Fibroblast of skin of right biceps (primary cell): ENCODE measurements at regions not wholly inside any gene's neighbourhood (a gene's known extent, or its start where the extent isn't known, plus 50 kb on each side); places are given as distances from the start of the nearest gene placed in this dataset.

Experiments used
- DNase-seq: peaks from one replicate; pipeline ENCODE4 v3.0.0-alpha.2; 2013

DNA sequence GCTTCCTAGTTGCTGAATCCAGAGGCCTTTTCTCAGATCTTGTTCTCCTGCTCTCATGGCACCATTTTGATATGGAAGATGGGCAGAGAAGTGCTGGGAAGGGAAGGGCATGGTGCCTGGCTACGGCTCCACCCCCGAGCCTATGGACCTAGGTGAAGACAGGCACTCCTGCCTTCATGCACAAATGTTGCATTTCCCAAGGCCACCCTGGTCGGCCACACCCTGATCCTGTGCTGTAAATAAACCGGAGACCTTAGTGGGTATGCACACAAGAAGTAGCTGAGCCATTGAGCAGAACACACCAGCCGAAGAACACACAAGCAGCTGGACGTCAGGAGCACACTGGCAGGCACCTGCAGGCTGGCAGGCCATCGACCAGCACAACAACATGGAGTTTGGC is 261.6 kb downstream of the SHQ1 start:
- DNase-seq, result no peak

DNA sequence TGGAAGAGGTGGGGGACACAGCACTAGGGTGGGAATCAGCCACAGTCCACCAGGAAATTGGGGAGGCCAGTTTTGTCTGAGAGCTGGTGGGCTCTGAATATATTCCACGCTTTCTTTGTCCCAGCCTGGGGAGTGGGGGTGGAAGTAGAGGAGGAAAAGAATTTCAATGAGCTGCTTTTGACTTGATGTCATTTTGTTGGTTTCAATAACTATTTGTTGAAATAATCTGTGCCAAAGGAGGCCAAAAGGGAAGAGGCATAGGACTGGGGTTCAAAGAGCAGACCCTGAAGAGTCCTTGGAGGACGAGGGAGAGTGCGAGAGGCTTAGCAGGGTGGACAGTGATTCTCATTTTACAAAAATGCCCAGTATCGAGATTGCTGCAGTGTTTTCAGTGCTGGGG is 262.3 kb downstream of the SHQ1 start:
- no peak for DNase-seq

DNA sequence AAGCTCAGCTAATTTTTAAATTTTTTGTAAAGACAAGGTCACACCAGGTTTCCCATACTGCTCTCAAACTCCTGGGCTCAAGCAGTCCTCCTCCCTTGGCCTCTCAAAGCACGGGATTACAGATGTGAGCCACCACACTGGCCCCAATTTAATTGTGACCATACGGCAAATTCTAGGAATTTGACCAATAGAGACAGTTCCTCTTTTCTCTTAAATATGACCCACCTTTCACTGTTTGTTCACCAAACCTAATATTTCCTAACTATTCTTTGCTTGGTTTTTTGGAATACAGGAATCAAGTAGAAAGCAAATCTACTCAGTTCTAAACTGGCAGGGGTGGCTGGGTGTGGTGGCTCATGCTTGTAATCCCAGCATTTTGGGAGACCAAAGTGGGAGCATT is 264.0 kb downstream of the SHQ1 start:
- no peak for DNase-seq

DNA sequence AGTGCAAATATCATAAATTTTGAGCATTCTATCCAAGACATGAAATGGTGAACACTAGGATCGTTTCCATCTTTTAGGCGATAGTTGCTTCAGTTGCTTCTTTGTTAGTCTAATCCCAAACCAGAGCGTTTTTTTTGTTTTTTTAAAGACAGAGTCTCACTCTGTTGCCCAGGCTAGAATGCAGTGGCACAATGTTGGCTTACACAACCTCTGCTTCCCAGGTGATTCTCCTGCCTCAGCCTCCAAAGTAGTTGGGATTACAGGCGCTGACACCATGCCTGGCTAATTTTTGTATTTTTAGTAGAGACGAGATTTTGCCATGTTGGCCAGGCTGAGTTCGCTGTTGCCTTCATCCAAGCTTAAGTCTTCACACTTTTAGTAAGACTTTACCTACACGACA is 265.3 kb downstream of the SHQ1 start:
- no peak for DNase-seq

DNA sequence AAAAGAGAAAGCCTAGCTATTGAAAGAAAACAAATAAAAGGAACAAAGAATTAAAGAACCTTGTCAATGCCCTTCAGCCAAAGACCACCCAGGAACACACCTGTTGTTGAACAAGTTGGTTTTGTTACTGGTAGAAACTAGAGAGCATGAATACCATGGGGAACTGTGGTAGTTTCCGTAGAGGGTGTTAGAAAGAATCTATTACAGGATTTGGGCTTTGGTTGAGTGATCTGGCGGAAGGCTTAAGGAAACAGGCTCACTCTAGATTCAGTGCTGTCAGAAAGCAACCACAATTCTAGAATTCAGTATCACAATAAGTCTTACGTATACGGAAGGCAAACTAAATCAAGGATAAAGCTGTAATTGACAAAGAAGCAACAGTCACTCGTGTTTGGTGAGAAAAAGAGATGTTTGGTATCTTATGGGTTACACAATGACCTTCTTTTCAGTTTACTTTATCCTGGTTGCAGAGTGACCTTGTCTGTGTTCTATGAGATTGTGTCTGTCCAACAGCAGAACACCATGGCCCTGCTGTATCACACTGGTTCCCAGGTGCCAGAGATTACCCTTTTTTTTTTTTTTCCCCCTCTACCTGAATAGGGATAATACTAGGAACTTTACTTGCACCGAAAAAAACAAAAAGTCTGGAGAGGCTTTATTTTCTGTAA is 265.9 kb downstream of the SHQ1 start:
- DNase-seq, result no peak

DNA sequence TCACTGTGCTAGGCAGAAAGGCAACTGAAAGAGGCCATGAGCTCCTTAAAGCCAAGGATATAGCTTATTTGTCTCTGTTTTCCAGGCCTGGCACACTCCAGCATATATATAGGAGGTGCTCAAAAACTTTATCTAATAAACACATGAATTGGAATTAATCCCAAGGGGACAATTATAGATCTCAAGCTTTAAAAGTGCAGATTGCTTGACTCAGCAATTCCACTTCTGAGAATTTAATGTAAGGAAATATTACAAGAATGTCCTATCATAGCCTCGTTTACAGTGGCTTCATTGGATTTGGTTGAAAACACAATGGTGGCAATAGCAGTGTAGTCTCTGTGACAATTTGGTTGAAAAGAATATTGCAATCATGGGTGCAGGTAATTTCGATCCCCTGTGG is 267.3 kb downstream of the SHQ1 start:
- no peak for DNase-seq

DNA sequence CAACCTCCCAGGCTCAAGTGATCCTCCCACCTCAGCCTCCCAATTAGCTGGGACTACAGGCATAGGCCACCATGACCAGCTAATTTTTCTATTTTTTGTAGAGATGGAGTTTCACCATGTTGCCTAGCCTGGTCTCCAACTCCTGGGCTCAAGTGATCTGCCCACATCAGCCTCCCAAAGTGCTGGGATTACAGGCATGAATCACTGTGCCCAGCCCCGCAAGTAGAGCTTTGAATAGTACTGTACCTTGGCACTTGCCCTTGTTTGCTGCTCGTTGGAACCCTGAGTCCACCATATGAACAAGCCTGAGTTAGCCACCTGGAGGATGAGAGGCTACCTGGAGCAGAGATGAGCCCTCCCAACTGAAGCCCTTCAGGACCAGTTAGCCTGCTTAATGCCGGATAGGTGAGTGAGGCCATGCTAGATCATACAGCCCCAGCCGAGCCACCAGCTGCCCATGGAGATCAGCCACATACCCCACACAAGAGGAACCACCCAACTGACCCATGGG is 267.9 kb downstream of the SHQ1 start:
- DNase-seq, result no peak

DNA sequence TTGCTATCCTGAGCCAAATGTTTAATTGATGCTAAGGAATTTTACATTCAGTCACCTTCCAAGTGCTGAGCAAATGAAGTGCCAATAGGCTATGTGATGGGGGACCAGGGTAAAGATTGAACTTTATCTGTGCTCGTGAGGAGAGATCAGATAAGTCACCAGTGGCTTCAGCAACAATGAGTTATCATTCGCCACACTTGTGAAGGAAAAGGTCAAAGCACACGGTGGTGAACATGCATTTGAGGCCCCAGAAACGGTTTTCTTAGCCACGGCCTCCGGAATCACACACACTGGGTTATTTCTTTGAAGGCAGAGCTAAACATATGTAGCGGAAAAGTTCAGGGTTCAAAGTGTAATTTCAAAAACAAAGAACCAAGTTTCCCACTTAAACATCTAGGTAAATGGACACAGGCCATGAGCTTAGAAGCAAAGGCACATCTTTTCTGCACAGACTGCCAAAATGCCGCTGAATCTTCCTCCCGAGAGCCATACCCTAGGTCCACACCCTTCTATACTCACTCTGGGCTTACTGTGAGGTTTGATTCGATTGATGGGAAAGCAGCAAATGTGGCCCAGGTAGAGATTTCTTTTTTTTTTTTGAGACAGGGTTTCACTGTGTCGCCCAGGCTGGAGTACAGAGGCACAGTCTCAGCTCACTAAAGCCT is 268.5 kb downstream of the SHQ1 start:
- DNase-seq, result no peak

DNA sequence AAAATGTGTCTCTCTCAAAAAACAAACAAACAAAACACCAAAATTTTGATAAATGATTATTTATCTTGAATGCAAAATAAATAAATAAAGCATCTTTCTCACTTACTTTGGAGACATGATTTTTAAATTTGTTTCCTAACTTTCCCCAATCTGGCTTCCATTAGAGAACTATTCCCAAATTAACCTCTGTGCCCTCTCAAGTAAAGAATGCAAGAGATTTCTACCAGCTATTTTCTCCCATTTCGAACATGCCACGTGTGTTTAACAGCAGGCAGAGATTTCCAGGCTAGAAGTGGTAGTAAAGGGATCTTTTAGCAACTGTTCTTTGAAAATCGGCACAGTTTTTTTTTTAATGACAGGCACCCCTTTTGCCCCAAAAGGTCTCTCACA is 269.1 kb downstream of the SHQ1 start:
- DNase-seq, result no peak

DNA sequence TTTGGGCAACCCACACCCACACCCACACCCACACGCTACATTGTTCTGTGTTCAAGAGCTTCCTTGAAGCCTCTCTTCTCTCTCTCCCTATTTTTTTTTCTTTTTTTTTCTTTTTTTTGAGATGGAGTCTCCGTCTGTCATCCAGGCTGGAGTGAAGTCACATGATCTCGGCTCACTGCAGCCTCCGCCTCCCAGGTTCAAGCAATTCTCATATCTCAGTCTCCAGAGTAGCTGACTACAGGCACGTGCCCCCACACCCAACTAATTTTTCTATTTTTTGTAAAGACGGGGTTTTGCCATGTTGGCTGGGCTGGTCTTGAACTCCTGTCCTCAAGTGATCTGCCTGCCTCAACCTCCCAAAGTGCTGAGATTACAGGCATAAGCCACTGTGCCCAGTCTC is 271.1 kb downstream of the SHQ1 start:
- no peak for DNase-seq

DNA sequence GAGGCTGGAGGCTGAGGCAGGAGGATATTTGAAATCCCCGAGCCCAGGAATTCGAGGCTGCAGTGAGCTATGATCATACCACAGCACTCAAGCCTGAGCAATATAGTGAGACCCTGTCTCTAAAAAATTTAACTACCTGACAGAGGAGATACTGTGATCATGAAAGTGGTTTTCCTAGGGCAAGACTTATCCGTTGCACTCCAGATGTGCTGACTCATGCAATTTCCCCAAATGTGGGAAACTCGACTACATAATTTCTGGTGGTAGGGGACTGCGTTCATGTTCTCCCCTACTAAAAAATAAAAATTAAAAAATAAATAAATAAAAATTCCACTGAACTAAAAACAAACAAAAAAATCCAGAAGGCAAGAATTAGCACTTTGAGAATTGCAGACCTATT is 271.7 kb downstream of the SHQ1 start:
- DNase-seq, result no peak

DNA sequence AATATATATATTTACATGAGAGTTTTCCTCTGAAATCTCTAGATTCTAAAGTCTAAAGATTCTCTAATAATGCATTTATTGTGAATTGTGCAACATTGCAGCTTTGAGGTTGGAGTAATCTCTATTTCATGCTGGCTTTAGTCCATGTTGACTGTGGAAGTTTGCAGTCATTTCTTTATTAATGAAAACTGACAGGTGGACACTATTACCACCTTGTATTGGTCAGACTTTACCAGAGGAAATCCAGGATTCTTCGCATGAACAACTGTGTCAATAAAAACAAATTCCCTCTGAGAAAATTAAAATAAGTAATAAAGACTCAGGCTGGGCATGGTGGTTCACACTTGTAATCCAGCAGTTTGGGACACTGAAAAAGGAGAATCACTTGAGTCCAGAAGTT is 274.1 kb downstream of the SHQ1 start:
- no peak for DNase-seq

DNA sequence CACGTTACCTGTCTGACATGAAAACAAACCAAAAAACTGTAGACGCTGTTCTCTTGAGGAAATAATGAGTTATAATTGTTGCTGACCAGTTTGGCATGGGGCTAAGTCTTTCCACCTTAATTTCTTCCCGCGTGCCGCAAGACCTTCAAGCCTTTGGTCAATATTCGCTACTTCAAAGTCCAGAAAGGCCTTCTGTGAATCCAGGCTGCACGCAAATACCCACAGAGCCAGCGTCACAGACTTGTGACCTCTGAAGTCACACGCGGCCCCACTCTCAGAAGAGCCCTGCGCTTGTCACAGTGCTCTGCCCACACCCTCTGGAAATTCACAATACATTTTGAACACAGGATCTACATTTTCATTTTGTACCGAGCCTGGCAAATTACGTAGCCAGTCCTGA is 275.2 kb downstream of the SHQ1 start:
- DNase-seq, result no peak

DNA sequence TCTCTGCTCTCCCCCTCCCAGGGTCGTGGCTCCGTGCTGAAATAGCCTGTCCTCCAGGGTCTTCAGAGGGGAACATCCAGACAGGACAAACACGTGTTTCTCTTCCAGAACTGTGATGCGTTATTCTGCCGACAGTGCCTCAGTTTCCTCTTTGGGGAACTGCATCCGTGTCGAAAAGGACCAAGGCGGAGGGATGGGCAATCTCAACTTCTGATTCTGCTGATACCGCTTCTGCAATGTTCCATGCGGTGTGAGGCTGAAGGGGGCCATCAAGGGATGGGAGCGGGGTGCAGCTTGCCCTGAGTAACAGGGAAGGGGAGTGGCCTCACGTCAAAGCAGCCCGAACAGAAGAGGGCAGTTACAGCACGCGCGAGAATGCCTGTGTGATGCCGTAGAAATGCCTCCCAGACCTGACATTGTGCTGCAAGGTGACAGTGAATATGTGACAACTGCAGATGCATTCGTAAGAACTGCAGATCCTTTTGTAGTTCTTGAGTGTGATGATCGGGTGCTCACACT is 275.7 kb downstream of the SHQ1 start:
- DNase-seq, result no peak

DNA sequence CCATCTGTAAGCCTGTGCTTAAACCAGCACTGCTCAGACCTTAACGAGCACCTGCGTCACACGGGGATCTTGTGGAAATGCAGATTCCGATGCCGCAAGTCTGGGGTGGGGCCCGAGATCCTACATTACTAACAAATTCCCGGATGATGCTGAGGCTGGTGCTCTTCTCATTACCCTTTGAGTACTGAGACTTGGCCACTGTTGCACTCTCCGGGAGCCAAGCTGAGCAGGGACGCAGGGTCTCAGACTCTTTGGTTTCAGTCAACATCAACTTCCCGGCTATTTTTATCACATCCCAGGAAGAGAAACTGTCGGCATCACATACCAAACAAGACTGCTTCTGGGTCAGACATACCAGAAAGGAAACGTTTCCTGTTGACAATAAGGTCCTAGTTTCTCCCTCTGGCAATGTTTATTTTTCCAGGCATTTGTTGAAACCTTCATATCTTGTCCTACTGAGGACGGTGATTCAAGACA is 276.6 kb downstream of the SHQ1 start:
- no peak for DNase-seq

DNA sequence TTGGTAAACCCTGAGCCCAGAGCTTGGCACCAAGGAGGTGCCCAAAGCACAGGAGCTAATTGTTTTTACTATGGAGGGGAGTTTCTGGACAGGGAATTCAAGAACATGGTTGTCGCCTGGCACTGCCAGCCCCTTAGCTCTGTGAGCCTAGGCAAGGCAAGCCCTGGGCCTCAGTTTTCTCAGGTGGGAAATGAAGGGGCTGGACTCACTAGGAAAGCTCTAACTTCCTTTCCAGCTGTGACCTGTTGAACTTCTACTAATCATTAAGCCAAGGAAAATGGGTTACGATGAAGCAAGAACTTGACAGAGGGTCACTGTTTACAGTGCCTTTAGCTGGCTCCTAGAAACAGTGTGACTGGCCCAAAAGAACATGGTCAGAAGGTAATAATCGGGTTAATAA is 277.2 kb downstream of the SHQ1 start:
- DNase-seq, result no peak

DNA sequence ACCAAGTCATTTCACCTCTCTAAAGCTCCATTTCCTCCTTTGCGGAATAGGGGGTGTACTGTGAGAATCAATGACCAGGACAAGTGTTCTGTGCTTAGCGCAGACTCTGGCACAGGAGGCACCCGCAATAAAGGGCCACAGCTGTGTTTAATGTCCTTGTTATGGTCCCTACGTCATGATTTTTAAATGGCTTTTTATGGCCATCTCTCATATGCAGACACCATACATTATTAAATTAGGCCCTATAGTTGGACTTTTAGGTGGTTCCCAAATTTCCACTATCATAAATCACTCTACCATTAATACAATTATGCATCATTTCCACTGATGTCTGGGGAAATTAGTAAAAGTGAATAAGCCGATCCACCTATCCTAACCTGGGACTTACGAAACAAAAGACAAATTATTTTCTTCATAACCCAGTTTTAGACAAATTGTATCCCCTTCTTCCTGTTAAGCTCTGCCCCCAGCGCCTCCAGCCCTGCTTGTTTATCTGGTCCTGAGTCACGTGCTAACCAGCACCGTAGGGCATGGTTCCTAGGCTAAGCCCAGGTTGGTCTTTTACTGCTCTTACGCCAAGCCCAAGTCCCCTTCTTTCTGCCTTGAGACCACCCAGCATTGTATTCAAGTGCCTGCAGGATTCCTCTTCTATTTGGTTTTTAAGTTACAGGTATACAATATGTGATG is 278.3 kb downstream of the SHQ1 start:
- no peak for DNase-seq

DNA sequence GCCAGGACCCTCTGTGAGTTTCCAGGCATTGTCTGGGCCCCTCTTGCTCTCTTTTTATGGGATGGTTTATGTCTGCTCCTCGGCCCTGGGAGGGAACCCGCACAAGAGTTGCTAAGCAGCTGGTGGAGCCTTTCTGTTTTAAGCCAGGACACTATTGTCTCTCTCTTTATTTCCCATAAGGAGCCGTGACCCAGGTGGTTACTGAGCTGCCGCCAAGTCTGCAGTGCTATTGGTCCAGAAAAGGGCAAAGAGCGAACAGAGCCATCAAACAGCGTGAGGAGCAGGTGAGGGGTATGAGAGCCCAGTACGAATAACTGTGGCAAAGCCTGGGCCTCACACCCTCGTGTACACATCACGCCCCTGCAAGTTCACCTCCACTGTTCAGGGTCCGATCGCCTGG is 280.2 kb downstream of the SHQ1 start:
- DNase-seq, result no peak

DNA sequence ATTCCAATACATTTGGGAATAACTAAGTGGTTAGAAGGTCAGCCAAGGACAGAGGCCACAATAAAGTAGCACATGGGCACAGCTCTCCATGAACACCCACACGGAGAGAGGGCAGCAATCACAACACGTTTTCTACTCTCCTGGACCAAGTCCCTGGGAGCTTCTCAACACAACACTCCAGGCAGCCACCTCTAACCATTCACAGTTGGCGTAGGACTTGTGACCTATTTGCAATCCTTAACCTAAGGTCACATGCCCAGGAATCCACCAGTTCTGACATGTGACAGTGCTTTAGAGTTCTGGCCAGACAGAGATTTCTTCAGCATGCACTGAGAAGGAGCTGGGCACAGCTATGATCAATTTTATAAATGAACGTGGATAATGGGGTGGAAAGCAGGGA is 280.8 kb downstream of the SHQ1 start:
- no peak for DNase-seq

DNA sequence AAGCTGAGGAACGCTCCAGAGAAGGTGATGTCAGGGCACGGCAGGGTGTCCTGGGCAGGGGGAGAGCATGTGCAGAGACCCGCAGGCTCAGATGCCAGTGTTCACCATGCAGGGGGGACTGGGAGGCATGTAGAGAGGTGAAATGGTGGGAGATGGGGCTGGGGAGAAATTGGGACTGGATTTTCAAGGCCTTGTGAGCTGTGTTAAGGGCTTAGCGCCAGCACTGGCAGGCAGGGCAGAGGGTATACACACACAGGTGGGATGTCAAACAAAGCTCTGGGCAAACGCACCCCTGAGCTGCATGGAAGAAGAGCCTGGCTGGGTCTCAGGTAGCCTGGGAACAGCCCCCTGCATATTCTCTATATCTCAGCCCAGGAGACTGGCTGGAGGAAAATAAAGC is 282.7 kb downstream of the SHQ1 start:
- no peak for DNase-seq

DNA sequence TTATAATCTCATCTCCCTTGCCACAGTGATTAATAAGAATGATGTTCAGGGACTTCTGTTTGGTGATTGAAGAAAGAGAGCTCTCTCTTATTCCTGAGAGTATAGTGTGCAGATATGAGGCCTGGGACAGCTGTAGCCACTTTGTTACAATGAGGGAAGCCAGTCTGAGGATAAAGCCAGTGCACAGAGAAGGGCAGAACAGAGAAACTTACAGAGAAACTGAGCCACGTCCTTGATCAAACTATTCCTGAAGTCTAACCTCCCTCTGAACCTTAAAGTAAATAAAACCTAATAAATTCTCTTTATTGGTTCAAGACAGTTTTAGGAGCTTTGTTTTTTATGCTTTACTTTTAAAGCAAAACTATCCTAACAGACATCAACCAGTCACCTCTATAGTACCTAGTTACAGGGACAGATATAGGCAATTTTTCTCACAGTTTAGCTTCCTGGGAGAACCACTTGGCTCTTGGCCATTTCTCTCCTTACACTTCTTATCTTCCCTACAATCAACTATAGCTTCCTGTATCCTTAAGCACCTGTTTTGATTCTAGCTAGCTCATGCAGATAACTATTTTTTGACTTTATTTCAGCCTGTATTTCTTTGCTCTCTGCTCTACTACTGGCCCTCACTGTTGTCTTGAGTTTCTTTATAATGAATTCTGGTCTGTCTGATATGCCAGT is 284.4 kb downstream of the SHQ1 start:
- DNase-seq, result no peak

DNA sequence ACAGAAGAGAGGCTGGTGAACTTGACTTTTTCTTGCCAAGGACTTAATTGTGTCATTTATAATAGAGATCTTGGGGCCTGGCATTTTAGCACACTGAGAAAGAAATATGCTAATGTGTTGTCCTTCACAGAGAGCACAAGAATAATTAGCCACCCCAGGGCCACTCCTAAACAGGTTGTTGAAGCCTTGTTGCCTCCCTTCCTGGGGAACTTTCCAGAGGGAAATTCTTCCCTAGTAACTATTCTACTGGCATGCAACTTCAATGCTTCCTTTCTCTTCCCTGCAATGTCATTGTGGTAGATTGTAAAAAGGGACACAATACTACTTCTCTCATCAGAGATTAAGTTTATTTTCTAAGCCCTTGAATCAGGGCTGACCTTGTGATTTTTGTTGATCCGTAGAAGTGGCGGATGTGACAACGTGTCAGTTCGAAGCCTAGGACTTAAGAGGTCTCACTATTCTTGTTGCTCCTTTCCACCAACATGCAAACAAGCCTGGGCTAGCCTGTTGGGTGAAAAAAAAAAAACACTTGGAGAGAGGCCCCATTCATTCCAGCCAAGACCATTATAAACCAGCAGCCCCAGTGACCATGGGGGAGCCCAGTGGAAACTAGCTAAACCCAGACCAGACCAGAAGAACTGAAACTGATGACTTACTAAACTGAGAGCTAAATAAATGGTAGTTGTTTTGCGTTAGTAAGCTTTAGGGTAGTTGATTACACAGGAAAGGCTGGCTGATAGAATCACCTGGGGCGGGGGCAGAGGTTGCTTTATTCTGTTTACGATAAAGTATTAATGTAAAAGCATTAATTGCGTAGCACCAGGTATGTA is 287.2 kb downstream of the SHQ1 start:
- no peak for DNase-seq
